Kidney (tissue), 13 donors: ENCODE measurements at regions not wholly inside any gene's neighbourhood (a gene's known extent, or its start where the extent isn't known, plus 50 kb on each side); places are given as distances from the start of the nearest gene placed in this dataset.

ENCODE experiments used
- DNase-seq, 5 donors: peaks; one replicate each; pipeline ENCODE4 v3.0.0-alpha.2; 2013 to 2020
- FAIRE-seq: peaks from 2 replicates; lab custom pipeline; 2012; peaks lifted over from hg19 to GRCh38; lab: Jason Lieb, UNC
- H3K27ac ChIP-seq, 2 donors: one replicate each; pipeline ENCODE4 v1.7.0; 2013; ENCODE audit warnings: low read depth in 2 of 2, low read length in 2 of 2, inconsistent platforms in 1 of 2
- H3K27me3 ChIP-seq: one replicate; pipeline ENCODE4 v1.7.1; 2013; ENCODE audit warnings: low read length, inconsistent platforms; ENCODE audit not compliant: control insufficient read depth, insufficient read depth
- H3K36me3 ChIP-seq, 3 donors: one replicate each; pipeline versions ENCODE4 v1.7.0 to v1.7.1; 2013; ENCODE audit warnings: low read length in 3 of 3, control low read depth in 1 of 3, inconsistent platforms in 1 of 3; ENCODE audit not compliant: insufficient read depth in 3 of 3, control insufficient read depth in 2 of 3
- H3K4me1 ChIP-seq, 3 donors: one replicate each; pipeline versions ENCODE4 v1.7.0 to v1.7.1; 2013; ENCODE audit warnings: low read length in 3 of 3, inconsistent platforms in 1 of 3, low read depth in 1 of 3; ENCODE audit not compliant: control insufficient read depth in 2 of 3, insufficient read depth in 2 of 3
- H3K4me3 ChIP-seq, 3 donors: one replicate each; pipeline versions ENCODE4 v1.7.0 to v1.8.1; 2013; ENCODE audit warnings: low read length in 3 of 3, control low read depth in 1 of 3, inconsistent platforms in 1 of 3
- H3K9ac ChIP-seq, 3 donors: one replicate each; pipeline versions ENCODE4 v1.7.0 to v1.7.1; 2013; ENCODE audit warnings: low read length in 3 of 3, control low read depth in 1 of 3, inconsistent platforms in 1 of 3
- H3K9me3 ChIP-seq, 3 donors: one replicate each; pipeline versions ENCODE4 v1.7.0 to v1.7.1; 2013; ENCODE audit warnings: low read length in 3 of 3, control low read depth in 1 of 3, inconsistent platforms in 1 of 3; ENCODE audit not compliant: control insufficient read depth in 2 of 3, insufficient read depth in 1 of 3
- intact Hi-C: fragments of 100-400 bp; cut with DNase I; formaldehyde crosslinking; loops from one replicate; pipeline ENCODE4 v1.11.1; 2022
- TF ChIP-seq, protein P1 (sequence below): IDR thresholded peaks from 3 replicates; pipeline ENCODE4 v1.5.1; 2012; ENCODE audit warnings: mild to moderate bottlenecking, moderate library complexity, borderline replicate concordance; ENCODE audit not compliant: insufficient read depth; ENCODE audit errors: extremely low read depth
- donor health status: control.
- donor health status: control.
- donor health status: control.
- donor health status: control.
- donor health status: control.
- donor health status: DM: yes; HTN: yes; CAD: no.
- donor health status: Normal renal cell carcinoma (clear cell type).

DNA sequence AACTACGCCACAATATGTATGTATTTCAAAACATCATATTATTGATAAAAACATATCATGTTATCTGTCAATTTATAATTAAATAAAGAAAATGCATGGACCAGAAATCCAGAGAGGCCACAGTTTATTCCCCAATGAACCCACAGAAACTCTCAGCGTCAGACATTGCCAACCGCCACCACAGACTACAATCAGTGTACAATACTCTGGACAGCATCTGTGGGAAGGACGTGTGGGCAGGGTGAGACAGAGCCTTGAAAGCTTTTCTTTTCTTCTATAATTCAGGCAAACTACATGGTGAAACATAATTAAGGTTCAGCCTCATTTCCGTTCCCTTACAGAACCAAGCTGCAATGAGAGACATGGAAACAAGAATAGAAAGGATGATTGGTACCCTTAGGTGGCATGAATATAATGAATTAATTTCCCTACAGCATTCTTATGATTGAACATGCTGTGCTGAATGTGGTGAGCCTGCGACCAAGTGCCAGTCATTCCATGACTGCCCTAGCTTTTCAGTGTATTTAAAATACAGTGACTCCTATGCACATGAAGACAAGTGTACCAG lies 909.3 kb downstream of the SORCS1 start:
- Histone ChIP-seq H3K4me3 (no peak overlapping the region), H3K4me1 (no peaks in the 10 kb centered on the region), H3K9ac (no peak overlapping the region), H3K36me3 (no peaks in the 10 kb centered on the region), H3K9me3 (no peaks in the 10 kb centered on the region), H3K27ac (no peak overlapping the region), H3K27me3 (no peaks in the 10 kb centered on the region)
- no peak for DNase-seq
- intact Hi-C loops = no loop called here
- no peak for FAIRE-seq
- TF ChIP-seq, protein P1, sequence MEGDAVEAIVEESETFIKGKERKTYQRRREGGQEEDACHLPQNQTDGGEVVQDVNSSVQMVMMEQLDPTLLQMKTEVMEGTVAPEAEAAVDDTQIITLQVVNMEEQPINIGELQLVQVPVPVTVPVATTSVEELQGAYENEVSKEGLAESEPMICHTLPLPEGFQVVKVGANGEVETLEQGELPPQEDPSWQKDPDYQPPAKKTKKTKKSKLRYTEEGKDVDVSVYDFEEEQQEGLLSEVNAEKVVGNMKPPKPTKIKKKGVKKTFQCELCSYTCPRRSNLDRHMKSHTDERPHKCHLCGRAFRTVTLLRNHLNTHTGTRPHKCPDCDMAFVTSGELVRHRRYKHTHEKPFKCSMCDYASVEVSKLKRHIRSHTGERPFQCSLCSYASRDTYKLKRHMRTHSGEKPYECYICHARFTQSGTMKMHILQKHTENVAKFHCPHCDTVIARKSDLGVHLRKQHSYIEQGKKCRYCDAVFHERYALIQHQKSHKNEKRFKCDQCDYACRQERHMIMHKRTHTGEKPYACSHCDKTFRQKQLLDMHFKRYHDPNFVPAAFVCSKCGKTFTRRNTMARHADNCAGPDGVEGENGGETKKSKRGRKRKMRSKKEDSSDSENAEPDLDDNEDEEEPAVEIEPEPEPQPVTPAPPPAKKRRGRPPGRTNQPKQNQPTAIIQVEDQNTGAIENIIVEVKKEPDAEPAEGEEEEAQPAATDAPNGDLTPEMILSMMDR = no peak

DNA sequence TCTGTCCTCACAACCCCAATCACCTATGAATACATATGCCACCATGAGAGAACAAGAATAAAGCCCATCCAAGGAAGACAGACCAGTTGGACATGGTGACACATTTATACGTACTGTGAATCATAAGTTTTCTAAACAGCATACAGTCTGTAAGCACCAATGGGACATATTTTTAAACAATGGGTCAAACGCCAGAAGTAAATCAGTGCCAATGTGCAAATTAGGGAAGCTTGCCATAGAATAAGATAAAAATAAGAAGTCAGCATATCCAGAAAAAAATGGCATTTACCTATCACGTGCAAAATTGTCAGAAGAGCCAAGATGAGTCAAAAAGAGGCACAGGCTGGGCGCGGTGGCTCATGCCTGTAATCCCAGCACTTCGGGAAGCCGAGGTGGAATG lies 910.4 kb downstream of the SORCS1 start:
- no peaks in the 10 kb centered on the region for H3K9me3 ChIP-seq
- FAIRE-seq = no peak
- H3K36me3 ChIP-seq = no peaks in the 10 kb centered on the region
- DNase-seq = no peak
- no peak overlapping the region for H3K27ac ChIP-seq
- no peak overlapping the region for H3K9ac ChIP-seq
- intact Hi-C loops = no loop called here
- no peaks in the 10 kb centered on the region for H3K4me1 ChIP-seq
- no peaks in the 10 kb centered on the region for H3K27me3 ChIP-seq
- TF ChIP-seq, protein P1 = no peak
- H3K4me3 ChIP-seq = no peak overlapping the region

DNA sequence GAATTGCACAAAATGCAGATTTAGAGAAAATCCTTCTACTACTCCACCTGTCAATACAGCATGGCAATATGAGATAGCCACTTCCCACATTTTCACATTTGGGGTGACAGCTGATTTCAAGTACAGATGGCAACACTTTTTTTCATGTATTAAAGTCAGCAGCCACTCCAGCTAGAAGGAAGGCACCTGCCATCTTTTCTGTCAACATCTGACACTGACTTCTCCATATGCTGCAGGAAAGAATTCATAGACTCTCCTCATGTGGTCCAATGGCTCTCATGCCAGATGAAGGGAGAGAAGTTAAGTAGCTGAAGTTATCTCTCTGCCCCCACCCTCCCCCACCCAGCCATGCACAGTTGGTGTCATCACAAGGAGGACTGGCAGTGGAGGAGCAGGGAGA lies 912.0 kb downstream of the SORCS1 start:
- Histone ChIP-seq H3K36me3 (no peaks in the 10 kb centered on the region), H3K9ac (no peak overlapping the region), H3K27me3 (no peaks in the 10 kb centered on the region), H3K9me3 (no peaks in the 10 kb centered on the region), H3K4me1 (no peaks in the 10 kb centered on the region), H3K27ac (no peak overlapping the region), H3K4me3 (no peak overlapping the region)
- TF ChIP-seq, protein P1 = no peak
- FAIRE-seq (no peak), DNase-seq (no peak)
- intact Hi-C loops = no loop called here

DNA sequence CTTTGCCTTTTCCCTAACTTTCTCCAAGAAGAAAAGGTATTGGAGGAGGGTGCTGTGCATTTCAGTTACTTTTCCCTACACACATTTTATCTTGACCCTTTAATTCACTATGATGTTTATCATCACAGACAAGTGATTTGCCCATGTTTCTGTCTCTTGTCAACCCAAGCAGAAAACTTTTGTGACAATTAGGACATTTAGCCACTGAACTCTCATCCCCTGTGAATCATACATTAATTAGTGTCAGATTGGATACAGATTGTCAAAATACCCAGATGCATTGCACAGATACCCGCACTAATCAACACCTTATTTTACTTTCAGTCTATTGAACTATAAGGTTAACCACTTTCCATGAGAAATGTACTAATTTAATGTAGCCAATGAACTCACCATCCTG lies 912.9 kb downstream of the SORCS1 start:
- Histone ChIP-seq H3K9me3 (no peaks in the 10 kb centered on the region), H3K27ac (no peak overlapping the region), H3K27me3 (no peaks in the 10 kb centered on the region), H3K36me3 (no peaks in the 10 kb centered on the region), H3K4me3 (no peak overlapping the region), H3K9ac (no peak overlapping the region), H3K4me1 (no peaks in the 10 kb centered on the region)
- intact Hi-C loops = no loop called here
- FAIRE-seq = no peak
- DNase-seq = no peak
- TF ChIP-seq, protein P1 = no peak
